ENCODE measurements at regions not wholly inside any gene's neighbourhood (a gene's known extent, or its start where the extent isn't known, plus 50 kb on each side); places are given as distances from the start of the nearest gene placed in this dataset.

DNA sequence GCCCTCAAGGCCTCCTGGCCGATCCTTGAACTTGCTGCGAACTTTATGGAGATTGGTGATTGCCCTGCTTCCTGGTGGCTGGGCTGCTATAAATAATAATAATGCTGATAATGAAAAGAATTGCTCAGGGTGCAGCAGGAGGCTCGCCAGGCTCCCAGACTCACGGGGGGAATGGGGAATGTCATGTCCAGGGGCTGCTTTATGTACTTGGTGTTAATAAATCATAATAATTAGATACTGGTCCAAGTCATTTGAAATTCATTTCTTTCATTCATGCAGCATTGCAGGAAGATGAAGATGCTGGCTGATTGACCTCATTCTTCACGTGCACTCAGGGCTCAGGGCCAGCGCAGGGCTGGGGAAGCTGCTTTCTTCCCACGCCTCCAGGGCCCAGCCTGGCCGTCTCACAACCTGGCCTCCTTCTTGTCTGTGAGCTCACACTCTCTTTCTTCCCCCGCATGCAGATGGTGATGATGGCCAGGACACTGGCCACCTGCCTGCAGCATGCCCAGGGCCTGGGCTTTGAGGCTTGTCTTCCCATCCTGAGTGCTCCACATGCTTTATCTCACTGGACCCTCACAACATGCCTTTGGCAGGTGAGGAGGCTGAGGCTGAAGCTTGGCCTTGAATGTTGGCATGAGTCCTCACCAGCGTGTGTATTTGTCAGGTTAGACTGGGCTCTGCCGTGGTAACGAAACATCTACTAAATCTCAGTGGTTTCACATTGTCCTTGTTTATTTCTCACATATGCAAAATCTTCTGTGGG is 138.4 kb upstream of the TNS3 start:
- Histone ChIP-seq H2AFZ (ENCODE audit: low read depth, low read length) (no peak overlapping the region), H3K4me3 (ENCODE audit: low read length) (no peak overlapping the region), H3K27me3 (ENCODE audit: insufficient read depth, low read depth, low read length) (no peaks in the 10 kb centered on the region), H3K9me2 (ENCODE audit: insufficient read depth, low read length) (no peaks in the 10 kb centered on the region), H3K27ac (ENCODE audit: low read length) (no peak overlapping the region), H3F3A (ENCODE audit: insufficient read depth, low read length, poor library complexity, severe bottlenecking) (no peaks in the 10 kb centered on the region), H3K9ac (ENCODE audit: low read length) (no peak overlapping the region), H3K36me3 (ENCODE audit: insufficient read depth, low read length) (no peaks in the 10 kb centered on the region), H3K9me3 (ENCODE audit: low read length) (no peaks in the 10 kb centered on the region), H3K4me2 (ENCODE audit: low read length) (no peak overlapping the region), H4K20me1 (ENCODE audit: insufficient read depth) (no peaks in the 10 kb centered on the region), H3K79me2 (replicated peaks; ENCODE audit: insufficient read depth, low read length) (no peaks in the 10 kb centered on the region)
- TF ChIP-seq, protein P1, sequence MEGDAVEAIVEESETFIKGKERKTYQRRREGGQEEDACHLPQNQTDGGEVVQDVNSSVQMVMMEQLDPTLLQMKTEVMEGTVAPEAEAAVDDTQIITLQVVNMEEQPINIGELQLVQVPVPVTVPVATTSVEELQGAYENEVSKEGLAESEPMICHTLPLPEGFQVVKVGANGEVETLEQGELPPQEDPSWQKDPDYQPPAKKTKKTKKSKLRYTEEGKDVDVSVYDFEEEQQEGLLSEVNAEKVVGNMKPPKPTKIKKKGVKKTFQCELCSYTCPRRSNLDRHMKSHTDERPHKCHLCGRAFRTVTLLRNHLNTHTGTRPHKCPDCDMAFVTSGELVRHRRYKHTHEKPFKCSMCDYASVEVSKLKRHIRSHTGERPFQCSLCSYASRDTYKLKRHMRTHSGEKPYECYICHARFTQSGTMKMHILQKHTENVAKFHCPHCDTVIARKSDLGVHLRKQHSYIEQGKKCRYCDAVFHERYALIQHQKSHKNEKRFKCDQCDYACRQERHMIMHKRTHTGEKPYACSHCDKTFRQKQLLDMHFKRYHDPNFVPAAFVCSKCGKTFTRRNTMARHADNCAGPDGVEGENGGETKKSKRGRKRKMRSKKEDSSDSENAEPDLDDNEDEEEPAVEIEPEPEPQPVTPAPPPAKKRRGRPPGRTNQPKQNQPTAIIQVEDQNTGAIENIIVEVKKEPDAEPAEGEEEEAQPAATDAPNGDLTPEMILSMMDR (IDR thresholded peaks at IDR 0.05; ENCODE audit: poor library complexity, severe bottlenecking), result no peak
- no peak for TF ChIP-seq EZH2 (IDR thresholded peaks at IDR 0.05; ENCODE audit: borderline replicate concordance, insufficient read depth, low read length, poor library complexity, severe bottlenecking)
- TF ChIP-seq, protein P2, sequence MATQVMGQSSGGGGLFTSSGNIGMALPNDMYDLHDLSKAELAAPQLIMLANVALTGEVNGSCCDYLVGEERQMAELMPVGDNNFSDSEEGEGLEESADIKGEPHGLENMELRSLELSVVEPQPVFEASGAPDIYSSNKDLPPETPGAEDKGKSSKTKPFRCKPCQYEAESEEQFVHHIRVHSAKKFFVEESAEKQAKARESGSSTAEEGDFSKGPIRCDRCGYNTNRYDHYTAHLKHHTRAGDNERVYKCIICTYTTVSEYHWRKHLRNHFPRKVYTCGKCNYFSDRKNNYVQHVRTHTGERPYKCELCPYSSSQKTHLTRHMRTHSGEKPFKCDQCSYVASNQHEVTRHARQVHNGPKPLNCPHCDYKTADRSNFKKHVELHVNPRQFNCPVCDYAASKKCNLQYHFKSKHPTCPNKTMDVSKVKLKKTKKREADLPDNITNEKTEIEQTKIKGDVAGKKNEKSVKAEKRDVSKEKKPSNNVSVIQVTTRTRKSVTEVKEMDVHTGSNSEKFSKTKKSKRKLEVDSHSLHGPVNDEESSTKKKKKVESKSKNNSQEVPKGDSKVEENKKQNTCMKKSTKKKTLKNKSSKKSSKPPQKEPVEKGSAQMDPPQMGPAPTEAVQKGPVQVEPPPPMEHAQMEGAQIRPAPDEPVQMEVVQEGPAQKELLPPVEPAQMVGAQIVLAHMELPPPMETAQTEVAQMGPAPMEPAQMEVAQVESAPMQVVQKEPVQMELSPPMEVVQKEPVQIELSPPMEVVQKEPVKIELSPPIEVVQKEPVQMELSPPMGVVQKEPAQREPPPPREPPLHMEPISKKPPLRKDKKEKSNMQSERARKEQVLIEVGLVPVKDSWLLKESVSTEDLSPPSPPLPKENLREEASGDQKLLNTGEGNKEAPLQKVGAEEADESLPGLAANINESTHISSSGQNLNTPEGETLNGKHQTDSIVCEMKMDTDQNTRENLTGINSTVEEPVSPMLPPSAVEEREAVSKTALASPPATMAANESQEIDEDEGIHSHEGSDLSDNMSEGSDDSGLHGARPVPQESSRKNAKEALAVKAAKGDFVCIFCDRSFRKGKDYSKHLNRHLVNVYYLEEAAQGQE (IDR thresholded peaks at IDR 0.05; ENCODE audit: borderline replicate concordance), result no peak
- no peak for TF ChIP-seq TAF1 (IDR thresholded peaks at IDR 0.05; ENCODE audit: low read depth)
- TF ChIP-seq SMC3 (conservative IDR thresholded peaks at IDR 0.05; ENCODE audit: poor library complexity), result no peak
- TF ChIP-seq RAD21 (conservative IDR thresholded peaks at IDR 0.05), result no peak
- TF ChIP-seq POLR2AphosphoS5 (IDR thresholded peaks at IDR 0.05), result no peak
- TF ChIP-seq MXI1 (conservative IDR thresholded peaks at IDR 0.05; ENCODE audit: poor library complexity, severe bottlenecking), result no peak
- TF ChIP-seq EP300 (conservative IDR thresholded peaks at IDR 0.05; ENCODE audit: poor library complexity, severe bottlenecking), result no peak

DNA sequence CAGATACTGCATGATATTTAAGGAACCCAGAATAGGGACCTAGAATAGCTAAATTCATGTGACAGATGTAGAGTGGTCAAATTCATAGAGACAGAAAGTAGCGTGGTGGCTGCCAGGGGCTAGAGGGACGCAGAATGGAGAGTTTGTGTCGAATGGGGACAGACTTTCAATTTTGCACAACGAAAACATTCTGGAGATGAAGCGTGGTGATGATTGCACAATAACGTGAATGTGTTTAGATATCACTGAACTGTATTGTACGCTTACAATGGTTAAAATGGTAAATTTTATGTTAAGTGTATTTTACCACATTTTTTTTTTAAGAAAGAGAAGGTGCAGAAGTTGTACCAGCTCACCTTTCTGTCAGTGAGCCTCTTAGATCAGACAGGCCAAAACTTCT is 137.8 kb upstream of the TNS3 start:
- H3K9me3 ChIP-seq (ENCODE audit: low read length), result no peaks in the 10 kb centered on the region
- TF ChIP-seq EP300 (conservative IDR thresholded peaks at IDR 0.05; ENCODE audit: poor library complexity, severe bottlenecking), result no peak
- TF ChIP-seq MXI1 (conservative IDR thresholded peaks at IDR 0.05; ENCODE audit: poor library complexity, severe bottlenecking), result no peak
- TF ChIP-seq, protein P2 (IDR thresholded peaks at IDR 0.05; ENCODE audit: borderline replicate concordance), result no peak
- TF ChIP-seq POLR2AphosphoS5 (IDR thresholded peaks at IDR 0.05), result no peak
- TF ChIP-seq, protein P1 (IDR thresholded peaks at IDR 0.05; ENCODE audit: poor library complexity, severe bottlenecking), result no peak
- no peak for TF ChIP-seq SMC3 (conservative IDR thresholded peaks at IDR 0.05; ENCODE audit: poor library complexity)
- no peak for TF ChIP-seq TAF1 (IDR thresholded peaks at IDR 0.05; ENCODE audit: low read depth)
- no peak for TF ChIP-seq RAD21 (conservative IDR thresholded peaks at IDR 0.05)
- TF ChIP-seq EZH2 (IDR thresholded peaks at IDR 0.05; ENCODE audit: borderline replicate concordance, insufficient read depth, low read length, poor library complexity, severe bottlenecking), result no peak
- H3K36me3 ChIP-seq (ENCODE audit: insufficient read depth, low read length), result no peaks in the 10 kb centered on the region
- no peaks in the 10 kb centered on the region for H3K27me3 ChIP-seq (ENCODE audit: insufficient read depth, low read depth, low read length)
- no peak overlapping the region for H2AFZ ChIP-seq (ENCODE audit: low read depth, low read length)
- H3K9me2 ChIP-seq (ENCODE audit: insufficient read depth, low read length), result no peaks in the 10 kb centered on the region
- H3K4me2 ChIP-seq (ENCODE audit: low read length), result no peak overlapping the region
- no peaks in the 10 kb centered on the region for H3K79me2 ChIP-seq (replicated peaks; ENCODE audit: insufficient read depth, low read length)
- no peaks in the 10 kb centered on the region for H4K20me1 ChIP-seq (ENCODE audit: insufficient read depth)
- H3F3A ChIP-seq (ENCODE audit: insufficient read depth, low read length, poor library complexity, severe bottlenecking), result no peaks in the 10 kb centered on the region
- H3K4me3 ChIP-seq (ENCODE audit: low read length), result no peak overlapping the region
- H3K9ac ChIP-seq (ENCODE audit: low read length), result no peak overlapping the region
- H3K27ac ChIP-seq (ENCODE audit: low read length), result no peak overlapping the region

Measured in neural cell (in vitro differentiated cells).